PC-9 (cell line): ENCODE measurements at regions not wholly inside any gene's neighbourhood (a gene's known extent, or its start where the extent isn't known, plus 50 kb on each side); places are given as distances from the start of the nearest gene placed in this dataset.

ENCODE experiments used
- EZH2 ChIP-seq: fragments of 200-600 bp; sonication (generic); IDR thresholded peaks from 2 replicates; pipeline ENCODE4 v1.8.0; 2017; ENCODE audit warnings: antibody characterized with exemption, low read depth
- TF ChIP-seq, protein P1 (sequence below): fragments of 200-600 bp; sonication (generic); conservative IDR thresholded peaks from 2 replicates; pipeline ENCODE4 v1.6.1; 2017; ENCODE audit warnings: mixed run types, antibody characterized with exemption, mild to moderate bottlenecking, moderate library complexity

- TF ChIP-seq, protein P1, sequence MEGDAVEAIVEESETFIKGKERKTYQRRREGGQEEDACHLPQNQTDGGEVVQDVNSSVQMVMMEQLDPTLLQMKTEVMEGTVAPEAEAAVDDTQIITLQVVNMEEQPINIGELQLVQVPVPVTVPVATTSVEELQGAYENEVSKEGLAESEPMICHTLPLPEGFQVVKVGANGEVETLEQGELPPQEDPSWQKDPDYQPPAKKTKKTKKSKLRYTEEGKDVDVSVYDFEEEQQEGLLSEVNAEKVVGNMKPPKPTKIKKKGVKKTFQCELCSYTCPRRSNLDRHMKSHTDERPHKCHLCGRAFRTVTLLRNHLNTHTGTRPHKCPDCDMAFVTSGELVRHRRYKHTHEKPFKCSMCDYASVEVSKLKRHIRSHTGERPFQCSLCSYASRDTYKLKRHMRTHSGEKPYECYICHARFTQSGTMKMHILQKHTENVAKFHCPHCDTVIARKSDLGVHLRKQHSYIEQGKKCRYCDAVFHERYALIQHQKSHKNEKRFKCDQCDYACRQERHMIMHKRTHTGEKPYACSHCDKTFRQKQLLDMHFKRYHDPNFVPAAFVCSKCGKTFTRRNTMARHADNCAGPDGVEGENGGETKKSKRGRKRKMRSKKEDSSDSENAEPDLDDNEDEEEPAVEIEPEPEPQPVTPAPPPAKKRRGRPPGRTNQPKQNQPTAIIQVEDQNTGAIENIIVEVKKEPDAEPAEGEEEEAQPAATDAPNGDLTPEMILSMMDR = no peak
- TF ChIP-seq EZH2 = no peak
Measured at GRCh38 chr21:28220680-28221079, 772.0 kb downstream of the LTN1 start.
